CD4-positive, alpha-beta T cell treated with Interleukin-6 at 100 ng/mL for 8 hours (primary cell): ENCODE measurements at regions not wholly inside any gene's neighbourhood (a gene's known extent, or its start where the extent isn't known, plus 50 kb on each side); places are given as distances from the start of the nearest gene placed in this dataset.
"Not testable (repeated sequence)": the region's sequence is repeated elsewhere in the genome, so short reads cannot be mapped to it uniquely, and the experiment has no call there.

Experiments used
- DNase-seq: peaks from one replicate; pipeline ENCODE4 v3.0.0-alpha.2; 2020; ENCODE audit warnings: mixed read lengths, low spot score

GRCh38 chr4:169894767-169895166, 131.4 kb downstream of the MFAP3L start:
- not testable (repeated sequence) for DNase-seq

GRCh38 chr4:169885893-169886292, 128.1 kb upstream of the HPF1 start:
- no peak for DNase-seq

GRCh38 chr4:169881769-169882168, 124.0 kb upstream of the HPF1 start:
- no peak for DNase-seq

- DNase-seq: no peak
Observed at GRCh38 chr4:169870507-169870906, 112.8 kb upstream of the HPF1 start.

GRCh38 chr4:169869490-169869889, 111.7 kb upstream of the HPF1 start:
- DNase-seq: no peak

GRCh38 chr4:169861593-169861992, 103.8 kb upstream of the HPF1 start:
- no peak for DNase-seq

GRCh38 chr4:169859366-169860216, 101.8 kb upstream of the HPF1 start:
- DNase-seq: no peak

- DNase-seq: no peak
Observed at GRCh38 chr4:169854090-169854489, 96.3 kb upstream of the HPF1 start.

GRCh38 chr4:169852481-169852880, 94.7 kb upstream of the HPF1 start:
- no peak for DNase-seq

GRCh38 chr4:169851750-169852149, 94.0 kb upstream of the HPF1 start:
- DNase-seq: no peak

- DNase-seq: no peak
Observed at GRCh38 chr4:169849456-169849855, 91.7 kb upstream of the HPF1 start.

- no peak for DNase-seq
Observed at GRCh38 chr4:169848018-169848417, 90.3 kb upstream of the HPF1 start.

GRCh38 chr4:169847171-169847570, 89.4 kb upstream of the HPF1 start:
- no peak for DNase-seq

GRCh38 chr4:169846396-169846795, 88.7 kb upstream of the HPF1 start:
- no peak for DNase-seq

- no peak for DNase-seq
Observed at GRCh38 chr4:169841776-169842175, 84.0 kb upstream of the HPF1 start.

- no peak for DNase-seq
Observed at GRCh38 chr4:169840554-169840953, 82.8 kb upstream of the HPF1 start.

GRCh38 chr4:169828329-169828728, 70.6 kb upstream of the HPF1 start:
- not testable (repeated sequence) for DNase-seq

- no peak for DNase-seq
Observed at GRCh38 chr4:169826634-169827187, 69.0 kb upstream of the HPF1 start.

- DNase-seq: no peak
Observed at GRCh38 chr4:169823685-169824084, 65.9 kb upstream of the HPF1 start.

- no peak for DNase-seq
Observed at GRCh38 chr4:169821402-169821801, 63.7 kb upstream of the HPF1 start.

- no peak for DNase-seq
Observed at GRCh38 chr4:169818063-169818679, 60.4 kb upstream of the HPF1 start.

- DNase-seq: no peak
Observed at GRCh38 chr4:169815606-169816005, 57.9 kb upstream of the HPF1 start.

- no peak for DNase-seq
Observed at GRCh38 chr4:169811476-169811875, 53.7 kb upstream of the HPF1 start.
